IMR-90 (cell line): ENCODE measurements at regions not wholly inside any gene's neighbourhood (a gene's known extent, or its start where the extent isn't known, plus 50 kb on each side); places are given as distances from the start of the nearest gene placed in this dataset.

ENCODE experiments used
- BHLHE40 ChIP-seq: fragments of 150-350 bp; IDR thresholded peaks from 2 replicates; pipeline ENCODE4 v1.6.1; 2016; ENCODE audit warnings: mild to moderate bottlenecking, low read depth, low read length
- CTCF ChIP-seq: conservative IDR thresholded peaks from 2 replicates; pipeline ENCODE4 v1.5.1; 2012; ENCODE audit warnings: mild to moderate bottlenecking, low read depth, low read length, improper control_type of control experiment
- MXI1 ChIP-seq: IDR thresholded peaks from 2 replicates; pipeline ENCODE4 v1.6.1; 2012; ENCODE audit warnings: low read depth, mild to moderate bottlenecking, low read length, moderate library complexity, borderline replicate concordance
- POLR2A ChIP-seq: IDR thresholded peaks from 2 replicates; pipeline ENCODE4 v1.6.1; 2012; ENCODE audit warnings: mild to moderate bottlenecking, low read depth, low read length
- RAD21 ChIP-seq: IDR thresholded peaks from 2 replicates; pipeline ENCODE4 v1.6.1; 2012; ENCODE audit warnings: low read length, improper control_type of control experiment
- RFX5 ChIP-seq: IDR thresholded peaks from 2 replicates; pipeline ENCODE4 v1.8.0; 2012; ENCODE audit warnings: low read depth, mild to moderate bottlenecking, low read length, moderate library complexity

- TF ChIP-seq CTCF, result no peak
- TF ChIP-seq MXI1, result no peak
- TF ChIP-seq RFX5, result no peak
- no peak for TF ChIP-seq BHLHE40
- TF ChIP-seq POLR2A, result no peak
- no peak for TF ChIP-seq RAD21
Observed at GRCh38 chr2:12665334-12665733, 51.4 kb upstream of the TRIB2 start.
